ENCODE measurements at regions not wholly inside any gene's neighbourhood (a gene's known extent, or its start where the extent isn't known, plus 50 kb on each side); places are given as distances from the start of the nearest gene placed in this dataset.
A peak's percentile ranks its signal among the peaks of the same experiment; 100 is the strongest.

DNA sequence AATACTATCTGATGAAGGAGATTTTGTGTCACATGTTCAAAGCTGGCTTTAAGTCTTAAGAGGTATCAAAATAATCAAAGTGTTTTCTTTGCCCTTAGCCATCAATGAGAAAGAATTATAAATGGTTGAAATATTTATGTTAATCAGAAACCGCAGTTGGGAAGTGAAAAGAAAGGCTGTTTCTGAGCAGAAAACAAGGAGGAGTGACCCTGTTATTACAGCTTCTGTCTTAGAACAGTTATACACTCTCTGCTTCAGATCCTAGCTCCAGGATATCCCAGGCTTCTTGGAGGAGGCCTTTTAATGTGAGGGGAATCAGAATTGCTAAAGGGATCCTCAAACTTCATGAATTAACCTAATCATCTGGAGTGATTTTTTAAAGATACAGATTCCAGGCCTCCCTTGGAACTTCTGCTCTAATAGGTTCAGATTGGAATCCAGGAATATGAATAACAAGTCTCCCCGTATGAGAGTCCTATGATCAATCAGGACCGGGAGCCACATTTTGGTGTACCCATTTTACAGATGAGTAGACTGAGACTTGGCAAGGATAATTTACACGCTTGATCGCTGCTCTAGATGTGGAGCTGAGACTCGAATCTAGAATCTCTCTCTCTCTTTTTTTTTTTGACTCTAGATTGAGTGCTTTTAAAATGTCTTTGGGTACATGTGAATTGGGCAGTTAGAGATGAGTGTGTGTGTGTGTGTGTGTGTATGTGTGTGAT is 50.8 kb upstream of the JAG1 start:
- no peak for DNase-seq

DNA sequence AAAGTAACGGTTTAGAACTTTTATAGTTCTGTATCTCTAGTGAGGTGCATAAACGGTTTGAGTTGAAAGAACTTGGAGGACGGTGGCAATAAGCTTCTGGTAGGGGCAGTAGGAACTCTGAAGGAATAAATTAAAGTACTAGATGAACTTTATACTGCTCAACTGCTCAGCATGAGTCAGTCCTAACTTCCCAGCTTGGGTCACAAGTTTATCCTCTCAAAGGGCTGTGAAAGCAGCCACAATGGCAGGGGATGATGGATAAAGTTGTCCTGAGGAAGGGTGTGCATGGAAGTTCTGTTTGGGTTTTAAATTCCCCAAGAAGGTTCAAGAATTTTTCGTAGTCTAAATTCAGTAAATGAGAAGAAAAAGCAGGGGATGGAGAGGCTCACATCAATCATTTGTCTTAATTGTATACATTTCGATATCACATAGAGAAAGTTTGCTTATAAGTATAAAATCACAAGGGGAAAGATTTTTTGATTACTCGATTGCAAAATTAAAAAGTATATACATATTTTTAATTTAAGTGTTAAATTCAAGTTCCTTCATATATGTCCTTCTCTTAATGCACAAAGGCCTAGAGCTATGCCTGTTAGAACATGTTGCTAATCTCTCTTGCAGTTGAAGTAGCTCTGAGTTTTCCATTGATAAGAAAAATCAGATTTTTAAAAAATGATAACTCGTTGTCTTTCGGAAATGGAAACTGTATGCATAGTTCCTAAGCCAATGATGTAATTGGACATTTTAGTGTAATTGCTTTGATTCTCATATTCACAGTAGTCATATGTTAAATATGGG is 55.3 kb upstream of the JAG1 start:
- no peak for DNase-seq

DNA sequence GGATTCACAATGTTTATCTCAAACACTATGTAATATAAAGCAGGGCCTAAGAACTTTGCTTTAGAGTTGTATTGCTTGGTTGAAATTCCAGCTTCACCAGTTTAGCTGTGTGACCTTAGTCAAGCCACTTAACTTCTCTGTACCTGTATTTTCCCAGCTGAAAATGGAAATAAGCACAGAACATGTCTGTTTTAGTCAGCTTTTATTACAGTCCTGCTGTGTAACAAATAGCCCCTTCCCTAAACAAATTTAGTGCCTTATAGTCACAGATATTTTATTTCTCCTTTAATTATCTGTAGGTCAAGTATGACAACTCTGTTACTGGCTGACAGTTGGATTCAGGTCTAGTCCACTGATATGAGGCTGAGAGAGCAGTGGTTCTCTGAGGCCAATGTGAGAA is 56.0 kb upstream of the JAG1 start:
- no peak for DNase-seq

DNA sequence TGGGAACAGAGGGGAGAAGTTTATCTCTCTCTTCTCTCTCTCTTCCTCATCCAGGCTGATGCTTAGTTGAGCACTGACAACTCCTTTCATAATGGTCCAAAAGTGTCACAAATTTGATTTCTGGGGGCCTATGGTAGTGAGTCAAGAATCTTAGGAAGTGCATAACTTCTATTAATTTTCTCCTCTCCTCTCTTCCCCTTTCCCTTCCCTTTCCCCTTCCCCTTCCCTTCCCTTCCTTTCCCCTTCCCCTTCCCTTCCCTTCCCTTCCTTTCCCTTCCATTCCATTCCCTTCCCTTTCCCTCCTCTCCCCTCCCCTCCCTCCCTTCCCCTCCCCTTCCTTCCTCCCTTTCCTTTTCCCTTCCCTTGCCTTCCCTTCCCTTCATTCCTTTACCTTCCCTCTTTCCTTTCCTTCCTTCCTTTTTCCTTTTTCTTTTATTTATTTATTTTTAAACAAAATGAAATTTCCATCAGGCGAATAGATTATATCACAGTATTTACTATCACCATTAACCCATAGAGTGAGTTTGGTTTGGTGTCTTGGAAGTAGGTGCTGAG is 56.9 kb upstream of the JAG1 start:
- no peak for DNase-seq

DNA sequence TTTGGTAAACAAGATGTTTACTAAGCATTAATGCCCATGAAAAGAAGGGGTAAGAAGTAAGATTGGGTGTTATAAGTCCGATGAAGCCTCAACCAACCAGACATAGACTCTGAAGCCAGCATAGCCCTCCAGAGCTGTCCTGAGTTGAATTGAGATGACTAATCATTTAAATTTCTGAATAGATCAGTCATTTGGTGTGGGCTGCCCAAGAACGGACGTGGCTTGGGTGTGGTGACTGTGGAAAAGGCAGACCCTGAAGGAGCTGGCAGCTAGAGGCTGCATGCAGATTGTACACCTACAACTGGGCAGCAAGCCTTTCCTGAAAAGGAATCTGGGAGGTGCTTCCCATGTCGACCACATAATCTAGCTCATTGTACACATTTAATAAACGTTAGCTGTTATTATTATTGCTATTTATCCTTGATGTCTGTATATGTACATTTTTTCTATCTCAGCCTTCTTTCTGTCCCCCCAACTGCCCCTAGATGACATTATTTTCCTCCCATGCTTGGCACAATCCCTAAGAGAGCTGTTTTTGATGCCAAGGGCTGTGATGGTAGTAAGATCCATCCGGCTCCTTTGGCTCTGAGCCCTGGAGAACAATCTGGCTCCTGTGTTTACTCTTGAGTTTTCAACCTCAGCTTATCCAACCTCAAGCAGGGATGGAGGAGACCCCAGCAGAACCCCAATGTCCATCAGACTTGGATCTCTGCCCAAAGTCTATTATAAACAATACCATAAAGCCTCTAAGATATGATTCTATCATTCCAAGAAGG is 57.6 kb upstream of the JAG1 start:
- no peak for DNase-seq

DNA sequence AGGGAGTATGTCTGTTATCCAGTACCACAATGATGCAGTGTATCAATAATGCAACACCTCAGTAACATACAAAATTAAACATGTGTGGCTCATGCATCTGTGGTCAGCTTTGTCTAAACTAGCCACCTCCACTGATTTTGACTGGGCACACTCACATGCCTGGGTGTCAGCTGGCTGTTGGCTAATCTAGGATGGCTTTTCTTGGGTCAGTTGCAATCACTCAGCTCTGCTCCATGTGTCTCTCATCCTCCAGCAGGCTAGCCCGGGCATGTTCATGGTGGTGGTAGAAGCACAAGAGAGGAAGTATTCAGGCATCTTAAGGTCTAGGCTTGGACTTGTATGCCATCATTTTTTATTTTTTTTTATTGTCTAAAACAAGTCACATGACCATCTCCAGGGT is 59.3 kb upstream of the JAG1 start:
- DNase-seq: no peak

DNA sequence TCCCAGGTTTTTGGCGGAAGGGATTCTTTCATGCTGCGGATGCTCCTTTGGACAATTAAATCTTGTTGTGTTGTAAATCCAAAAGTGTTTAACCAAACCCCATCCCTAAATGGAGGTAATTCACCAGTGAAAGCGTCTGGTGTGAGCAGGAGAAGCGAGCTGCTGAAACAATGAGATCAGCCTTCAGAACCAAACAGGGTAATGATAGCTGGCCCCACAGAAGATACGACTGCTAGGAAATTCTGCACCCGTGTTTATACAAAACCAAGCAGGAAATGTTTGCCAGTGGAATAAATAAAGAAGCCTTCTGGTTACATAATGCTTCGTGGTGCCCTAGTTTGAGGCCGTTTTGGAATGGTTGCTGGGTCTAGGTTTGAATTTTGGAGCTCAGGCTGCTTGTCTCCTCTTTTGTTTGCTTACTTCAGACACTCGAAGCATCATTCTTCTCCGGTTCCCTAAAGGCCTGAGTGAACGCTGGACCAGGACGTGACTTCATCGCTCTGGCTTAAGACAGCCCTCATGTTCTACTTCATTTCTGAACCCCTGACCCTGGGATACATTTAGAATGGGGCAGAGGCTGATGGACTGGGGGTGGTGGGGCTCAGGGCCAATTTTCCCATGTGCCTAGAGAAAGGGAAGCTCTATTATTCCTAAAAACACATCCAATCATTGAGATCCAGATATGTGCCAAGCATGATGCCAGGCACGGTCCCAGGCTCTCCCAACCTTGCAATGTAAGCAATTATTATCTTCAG is 61.6 kb upstream of the JAG1 start:
- no peak for DNase-seq

DNA sequence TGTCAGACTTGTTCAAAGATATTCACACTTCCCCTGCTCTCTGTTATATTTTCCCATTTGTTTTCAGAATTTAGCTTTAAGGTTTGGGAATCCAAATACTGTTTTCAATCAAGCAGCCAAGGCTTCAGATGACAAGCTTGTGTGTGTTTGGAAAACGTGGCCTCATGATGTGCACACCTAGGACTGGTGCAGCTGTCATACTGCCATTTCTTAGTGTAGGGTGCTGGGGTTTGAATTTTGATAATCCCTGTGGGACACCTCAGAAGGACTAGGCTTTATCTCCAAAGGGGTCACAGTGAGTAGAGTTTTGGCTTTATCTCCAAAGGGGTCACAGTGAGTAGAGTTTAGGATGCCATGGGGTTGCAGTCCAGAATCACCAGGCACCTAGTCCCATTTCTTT is 65.3 kb upstream of the JAG1 start:
- DNase-seq: no peak

DNA sequence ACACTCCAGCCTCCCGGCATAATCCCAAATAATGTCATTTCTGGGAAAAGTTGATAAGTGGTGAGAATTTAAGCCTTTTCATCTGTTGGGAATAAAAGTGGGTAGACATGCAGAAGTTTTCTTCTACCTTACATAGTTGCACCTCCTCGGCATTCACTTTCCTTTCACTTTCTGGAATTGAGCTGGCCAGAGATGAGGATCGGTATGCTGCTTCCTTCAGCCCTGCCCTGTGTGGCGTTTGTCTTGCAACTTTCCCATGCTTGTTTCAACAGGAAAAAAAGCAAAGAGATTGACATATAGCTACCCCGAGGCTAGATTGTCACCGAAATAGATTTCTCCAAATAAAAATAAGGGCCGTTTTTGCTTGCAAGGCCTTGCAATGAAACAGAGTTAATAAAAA is 65.8 kb upstream of the JAG1 start:
- DNase-seq: no peak

DNA sequence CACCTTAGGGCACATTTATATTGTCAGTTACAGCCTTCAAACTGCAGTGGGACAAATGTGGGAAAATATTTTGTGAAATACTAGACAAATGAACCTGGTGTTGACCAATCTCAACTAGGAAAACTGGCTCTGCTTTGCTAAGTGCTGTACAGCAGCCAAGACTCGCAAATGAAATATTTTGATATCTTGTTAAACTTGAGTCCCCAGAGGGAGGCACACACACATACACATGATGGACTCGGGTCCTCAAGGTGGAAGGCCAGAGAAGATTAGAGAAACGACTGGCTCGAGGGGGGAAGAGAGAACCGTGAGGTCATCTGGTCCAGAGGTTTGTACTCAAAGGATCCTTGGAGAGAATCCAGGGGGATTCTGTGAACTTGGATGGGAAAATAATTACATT is 67.3 kb upstream of the JAG1 start:
- no peak for DNase-seq

DNA sequence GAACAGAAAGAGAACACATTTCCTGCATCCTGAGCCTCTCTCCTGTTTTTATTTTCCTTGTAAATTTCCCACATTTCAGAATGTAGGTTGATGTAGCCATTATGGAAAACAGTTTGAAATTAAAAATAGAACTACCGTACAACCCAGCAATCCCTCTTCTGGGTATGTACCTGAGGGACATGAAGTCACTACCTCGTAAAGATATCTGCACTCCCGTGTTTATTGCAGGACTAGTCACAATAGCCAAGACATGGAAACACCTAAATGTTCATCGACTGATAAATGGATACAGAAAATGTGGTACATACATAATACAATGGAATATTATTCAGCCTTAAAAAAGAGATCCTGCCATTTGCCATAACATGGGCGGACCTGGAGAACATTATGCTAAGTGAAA is 72.0 kb upstream of the JAG1 start:
- no peak for DNase-seq

DNA sequence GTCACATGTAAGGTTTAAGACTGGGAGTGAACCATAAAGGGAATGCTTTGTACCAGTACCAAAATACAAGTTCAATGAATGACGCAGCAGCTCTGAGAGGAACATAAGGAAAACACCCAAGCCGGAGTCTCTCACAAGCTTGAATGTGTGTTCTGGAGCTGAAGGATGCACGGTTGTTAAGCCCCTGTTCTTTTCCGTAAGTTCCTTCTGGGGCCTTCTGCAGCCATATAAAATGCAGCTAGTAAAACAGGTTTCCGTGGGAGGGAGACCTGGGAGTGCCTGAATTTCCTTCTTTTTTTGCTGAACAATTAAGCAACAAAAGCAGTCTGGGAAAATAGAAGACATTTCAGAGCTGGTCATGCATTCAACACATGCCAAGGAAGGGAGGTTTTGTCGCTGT is 73.2 kb upstream of the JAG1 start:
- peak; percentile 27 for DNase-seq

DNA sequence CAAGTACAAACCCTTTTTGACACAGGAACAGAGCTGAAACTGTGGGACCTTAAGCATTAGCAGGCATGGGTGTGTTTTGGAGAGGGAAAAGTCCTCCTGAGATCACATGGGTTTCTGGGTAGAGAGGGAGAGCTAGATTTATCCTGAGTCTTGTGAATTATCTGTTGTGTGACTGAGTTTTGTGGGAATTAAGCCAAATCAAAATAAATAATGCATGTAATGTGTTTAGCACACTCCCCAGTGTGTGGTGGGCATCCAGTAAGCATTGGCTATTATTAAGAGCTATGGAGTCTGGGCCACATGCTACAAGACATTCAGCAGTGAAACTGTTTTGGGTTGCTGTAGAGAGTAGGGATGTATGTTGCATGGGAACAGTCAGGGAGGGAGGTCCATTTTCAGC is 75.3 kb upstream of the JAG1 start:
- DNase-seq: no peak

DNA sequence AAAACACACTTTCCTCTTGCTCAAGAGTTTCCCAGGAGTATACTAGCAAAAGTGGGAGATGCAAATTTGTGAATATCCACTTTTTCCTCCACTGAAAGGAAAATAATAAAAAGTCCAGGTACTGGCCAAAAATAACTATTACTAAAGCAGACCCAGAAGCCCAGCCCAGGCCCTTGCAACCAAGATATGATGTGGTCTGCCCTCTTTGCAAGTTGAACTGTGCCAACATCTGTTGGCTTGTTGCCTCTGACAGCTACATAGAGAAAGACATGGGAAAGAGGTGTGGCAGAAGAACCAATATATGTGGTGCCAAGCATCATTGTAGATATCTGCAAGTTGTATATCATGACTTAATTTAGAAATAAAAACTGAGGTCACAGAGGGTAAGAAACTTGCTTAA is 78.4 kb upstream of the JAG1 start:
- DNase-seq: no peak

DNA sequence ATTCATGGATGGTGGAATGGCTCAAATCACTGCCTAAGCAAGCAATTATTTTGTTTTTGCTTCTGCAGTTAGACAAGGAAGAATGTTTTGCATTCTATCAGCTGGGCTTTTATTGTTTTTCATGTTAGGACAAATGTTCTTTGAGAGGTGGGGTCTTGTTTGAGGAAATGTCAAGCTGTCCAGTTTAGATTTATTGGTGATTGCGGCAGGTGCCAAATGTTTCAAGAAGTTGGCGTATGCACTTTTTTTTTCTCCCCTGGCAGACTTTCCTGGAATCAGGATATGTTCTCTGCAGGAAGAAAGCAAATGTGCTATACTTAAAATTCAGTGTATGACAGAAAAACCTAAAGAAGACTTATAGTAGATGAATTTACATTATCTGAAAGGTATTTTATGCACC is 81.0 kb upstream of the JAG1 start:
- DNase-seq: no peak

DNA sequence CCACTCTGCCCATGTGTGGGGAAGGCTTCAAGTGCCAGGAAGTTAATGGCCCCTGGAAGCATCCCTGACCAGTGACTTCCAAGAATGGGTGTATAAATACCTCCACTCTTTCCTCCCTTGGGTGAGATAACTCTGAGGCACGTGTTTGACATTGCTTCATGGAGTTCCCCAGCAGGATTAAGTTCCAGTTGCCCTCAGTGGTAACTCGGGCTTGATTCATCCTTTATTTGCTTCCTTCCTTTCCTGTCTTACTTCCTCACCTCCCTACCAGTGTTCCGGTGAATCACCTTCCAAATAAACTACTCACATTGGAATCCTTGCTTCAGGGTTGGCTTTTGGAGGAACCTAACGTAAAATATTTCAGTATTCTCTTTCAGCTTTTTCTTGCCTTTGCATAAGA is 84.6 kb upstream of the JAG1 start:
- no peak for DNase-seq

DNA sequence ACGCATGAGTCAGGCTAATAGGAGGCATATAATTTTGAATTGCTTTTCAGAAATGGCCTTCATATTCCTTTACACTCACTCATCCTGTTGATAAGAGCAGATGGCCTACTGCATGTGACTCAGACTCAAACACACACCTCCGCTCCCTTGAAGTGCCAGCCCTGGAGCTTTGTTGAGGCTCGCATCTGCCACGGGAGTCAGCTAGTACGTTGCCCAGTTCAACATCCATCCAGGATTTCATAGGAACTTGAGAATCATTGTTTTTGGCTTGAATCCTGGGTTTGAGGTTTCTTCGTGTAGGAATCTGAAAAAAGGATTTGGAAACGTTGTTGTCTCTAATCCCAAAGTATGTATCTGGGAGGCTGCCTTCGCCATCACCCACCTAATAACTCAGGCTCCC is 87.4 kb upstream of the JAG1 start:
- DNase-seq: no peak

DNA sequence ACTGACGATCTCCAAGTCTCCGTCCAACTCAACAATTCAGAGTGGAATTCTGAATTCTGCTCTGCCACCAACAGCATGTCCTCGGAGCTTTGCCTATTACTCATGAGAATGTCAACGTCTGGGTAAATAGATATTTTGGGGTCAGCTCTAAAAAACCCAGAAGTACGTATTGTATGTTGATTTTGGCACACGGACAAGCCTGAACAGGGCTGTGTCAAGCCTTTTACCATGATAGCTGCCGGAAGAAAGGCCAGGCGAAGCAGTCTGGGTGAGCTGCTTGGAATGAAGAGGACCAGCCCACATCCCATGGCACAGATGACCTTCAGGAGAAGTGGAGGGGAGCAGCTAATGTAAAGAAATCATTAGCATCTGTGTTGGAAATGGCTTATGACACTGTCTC is 88.0 kb upstream of the JAG1 start:
- no peak for DNase-seq

DNA sequence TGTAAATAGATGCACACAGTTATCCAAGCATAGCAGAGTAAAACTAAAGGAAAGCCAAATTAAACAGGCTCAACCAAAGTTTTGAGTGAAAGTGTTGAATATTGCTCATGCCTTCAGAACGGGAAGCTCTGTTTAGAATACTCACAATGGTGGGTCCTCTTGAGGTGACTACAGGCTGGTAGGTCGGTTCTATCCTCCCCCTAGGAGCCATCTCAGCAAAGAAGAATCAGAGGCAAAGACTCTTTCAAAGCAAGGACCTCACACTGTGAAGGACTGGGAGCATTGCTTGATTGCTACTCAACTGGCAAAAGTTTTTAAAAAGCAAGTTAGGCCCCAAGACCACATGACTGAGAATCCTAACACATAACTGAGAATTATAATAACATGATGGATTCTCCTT is 88.4 kb upstream of the JAG1 start:
- DNase-seq: no peak

DNA sequence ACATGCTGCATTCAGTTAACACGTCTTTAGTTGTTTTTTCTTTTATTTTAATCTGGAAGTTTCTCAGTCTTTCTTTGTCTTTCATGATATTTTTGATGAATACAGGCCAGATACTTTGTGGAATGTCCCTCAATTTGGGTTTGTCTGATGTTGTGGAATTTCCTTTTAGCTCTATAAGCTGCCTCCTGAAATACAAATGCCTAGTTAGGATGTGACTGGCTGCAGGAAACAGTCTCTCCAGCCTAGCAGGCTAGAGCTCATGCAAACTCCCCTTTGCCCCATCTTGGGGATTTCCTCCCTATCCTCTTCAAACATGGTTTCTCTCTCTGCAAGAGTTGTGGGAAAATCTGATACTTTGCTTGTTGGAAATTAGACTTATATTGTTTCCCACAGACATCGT is 89.3 kb upstream of the JAG1 start:
- no peak for DNase-seq

DNA sequence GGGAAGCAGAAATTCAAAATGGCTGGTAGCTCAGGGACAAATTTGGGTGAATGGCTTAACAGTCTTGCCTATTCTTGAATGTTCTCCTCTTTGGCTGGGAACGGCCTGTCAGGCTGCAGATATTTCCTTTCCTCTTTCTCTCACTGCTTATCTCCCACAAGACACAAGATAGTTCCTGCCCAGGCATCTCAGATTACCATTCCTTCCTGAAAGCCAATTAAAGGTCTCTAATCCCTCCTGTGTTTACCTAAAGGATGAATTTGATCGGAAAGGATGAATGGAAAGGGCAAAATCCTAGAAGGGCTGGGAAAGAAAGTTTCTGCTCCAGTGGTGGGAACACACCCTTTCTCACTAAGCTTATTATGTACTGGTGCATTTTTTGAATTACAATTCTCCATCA is 95.9 kb upstream of the JAG1 start:
- no peak for DNase-seq

DNA sequence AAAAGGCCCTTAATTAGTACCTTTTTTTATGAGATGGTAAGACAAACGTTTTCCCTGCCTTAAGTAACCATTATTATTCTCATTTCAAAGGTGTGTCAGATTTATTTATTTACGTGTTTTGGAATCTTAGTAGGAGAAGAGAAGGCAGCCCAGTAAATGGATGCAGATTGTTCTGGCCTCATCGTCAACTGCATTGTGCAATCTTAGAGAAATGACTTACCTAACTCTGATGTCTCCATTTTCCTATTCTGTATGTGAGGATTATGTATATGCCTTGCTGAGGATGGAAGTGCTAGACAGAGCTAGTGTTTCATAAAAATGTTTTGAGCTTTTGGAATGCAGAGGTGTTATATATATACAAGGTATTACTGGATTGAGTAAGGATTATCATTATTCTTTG is 97.0 kb upstream of the JAG1 start:
- DNase-seq: no peak

Measured in left kidney (tissue), 1 donor.